CD4-positive, alpha-beta T cell treated with Interleukin-12 subunit alpha and Interleukin-12 subunit beta, for 1 hour (primary cell): ENCODE measurements at regions not wholly inside any gene's neighbourhood (a gene's known extent, or its start where the extent isn't known, plus 50 kb on each side); places are given as distances from the start of the nearest gene placed in this dataset.

Experiments used
- DNase-seq: peaks from one replicate; pipeline ENCODE4 v3.0.0-alpha.2; 2020

DNA sequence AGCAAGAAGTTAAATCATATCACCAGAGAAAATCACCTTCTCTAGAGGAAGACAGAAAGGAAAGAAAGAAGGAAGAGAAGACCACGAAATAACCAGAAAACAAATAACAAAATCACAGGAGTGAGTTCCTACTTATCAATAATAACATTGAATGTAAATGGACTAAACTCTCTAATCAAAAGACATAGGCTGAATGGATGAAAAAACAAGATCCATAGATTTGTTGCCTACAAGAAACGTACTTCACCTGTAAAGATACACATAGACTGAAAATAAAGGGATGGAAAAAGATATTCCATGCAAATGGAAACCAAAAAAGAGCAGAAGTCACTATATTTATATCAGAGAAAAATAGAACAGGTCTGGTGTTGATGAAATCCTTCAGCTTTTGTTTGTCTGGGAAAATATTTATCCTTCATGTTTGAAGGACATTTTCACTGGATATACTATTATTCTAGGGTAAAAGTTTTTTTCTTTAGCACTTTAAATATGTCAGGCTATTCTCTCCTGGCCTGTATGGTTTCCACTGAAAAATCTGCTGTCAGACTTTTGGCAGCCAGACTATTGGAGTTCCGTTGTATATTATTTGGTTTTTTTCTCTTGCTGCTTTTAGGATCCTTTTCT is 202.5 kb upstream of the DUSP10 start:
- DNase-seq, result no peak

- no peak for DNase-seq
These were observed 198.7 kb upstream of the DUSP10 start for GRCh38 chr1:221940631-221941030.

DNA sequence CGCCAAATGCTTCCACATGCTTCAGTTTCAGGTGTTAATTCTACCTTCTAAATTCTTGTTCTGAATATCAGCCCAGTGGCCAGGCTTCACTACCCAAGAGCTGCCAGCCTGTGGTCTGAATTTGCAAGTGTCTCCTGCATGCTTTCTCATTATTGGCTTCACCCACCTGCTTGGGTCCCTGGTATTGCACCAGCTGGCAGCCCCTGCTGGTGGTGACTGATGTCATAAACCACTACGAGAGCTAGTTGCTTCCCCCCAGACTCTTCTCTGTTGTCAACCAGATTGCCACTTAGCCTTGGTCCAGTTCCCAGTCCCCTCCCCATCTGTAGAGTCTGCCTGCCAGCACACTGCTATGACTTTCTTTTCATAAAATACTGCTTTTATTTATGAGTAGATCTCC is 197.7 kb upstream of the DUSP10 start:
- DNase-seq, result no peak

- DNase-seq, result no peak
These were observed 195.5 kb upstream of the DUSP10 start for GRCh38 chr1:221937155-221937953.

DNA sequence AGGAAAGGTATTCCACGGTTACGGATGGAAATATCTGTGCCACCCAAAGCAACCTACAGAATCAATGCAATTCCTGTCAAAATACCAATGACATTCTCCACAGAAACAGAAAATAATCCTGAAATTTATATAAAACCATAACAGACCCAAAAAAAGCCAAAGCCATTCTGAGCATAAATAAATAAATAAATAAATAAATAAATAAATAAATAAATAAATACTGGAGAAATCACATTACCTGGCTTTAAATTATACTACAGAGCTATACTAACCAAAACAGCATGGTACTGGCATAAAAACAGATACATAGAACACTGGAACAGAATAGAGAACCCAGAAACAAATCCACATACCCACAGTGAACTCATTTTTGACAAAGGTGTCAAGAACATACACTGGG is 191.9 kb upstream of the DUSP10 start:
- DNase-seq, result no peak

DNA sequence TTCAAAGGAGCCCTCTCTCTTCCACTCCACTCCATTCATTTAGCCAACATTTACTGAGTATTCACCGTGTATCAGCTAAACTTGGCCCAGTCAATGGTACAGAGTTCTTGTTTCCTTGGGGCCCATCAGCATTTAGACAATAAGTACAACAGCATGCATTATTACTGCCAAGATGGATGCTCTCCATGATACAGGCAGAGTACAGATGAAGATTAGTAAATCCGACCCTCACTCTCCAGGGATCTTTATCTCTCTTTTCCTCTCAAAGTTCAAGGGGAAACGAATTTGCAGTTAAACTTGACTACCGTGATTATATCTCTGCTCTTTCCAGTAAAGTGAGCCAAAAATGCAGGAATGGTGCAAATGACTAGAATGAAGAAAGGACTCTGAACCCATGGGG is 184.6 kb upstream of the DUSP10 start:
- DNase-seq, result no peak

- DNase-seq, result no peak
These were observed 184.1 kb upstream of the DUSP10 start for GRCh38 chr1:221925947-221926346.

- no peak for DNase-seq
These were observed 182.2 kb upstream of the DUSP10 start for GRCh38 chr1:221923929-221924598.

DNA sequence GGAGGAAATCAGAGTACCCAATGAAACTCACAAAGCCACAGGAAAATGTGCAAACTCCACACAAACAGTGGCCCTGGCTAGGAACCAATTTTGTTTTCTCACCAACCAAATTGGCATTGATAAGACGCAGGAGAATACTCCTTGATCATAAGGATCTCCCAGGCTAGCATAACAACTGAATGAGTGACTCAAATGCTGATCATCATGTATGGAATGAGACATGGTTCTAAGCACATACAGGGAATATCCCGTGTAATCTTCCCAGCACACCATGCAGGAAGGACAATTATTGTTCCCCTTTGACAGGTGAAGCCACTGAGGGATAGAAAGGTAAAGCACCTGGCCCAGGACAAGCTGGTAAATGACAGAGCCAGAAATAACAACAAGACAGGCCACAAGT is 180.0 kb upstream of the DUSP10 start:
- no peak for DNase-seq

GRCh38 chr1:221919743-221920142 is 177.9 kb upstream of the DUSP10 start:
- no peak for DNase-seq

GRCh38 chr1:221919341-221919740 is 177.5 kb upstream of the DUSP10 start:
- no peak for DNase-seq

GRCh38 chr1:221916176-221916575 is 174.3 kb upstream of the DUSP10 start:
- no peak for DNase-seq

DNA sequence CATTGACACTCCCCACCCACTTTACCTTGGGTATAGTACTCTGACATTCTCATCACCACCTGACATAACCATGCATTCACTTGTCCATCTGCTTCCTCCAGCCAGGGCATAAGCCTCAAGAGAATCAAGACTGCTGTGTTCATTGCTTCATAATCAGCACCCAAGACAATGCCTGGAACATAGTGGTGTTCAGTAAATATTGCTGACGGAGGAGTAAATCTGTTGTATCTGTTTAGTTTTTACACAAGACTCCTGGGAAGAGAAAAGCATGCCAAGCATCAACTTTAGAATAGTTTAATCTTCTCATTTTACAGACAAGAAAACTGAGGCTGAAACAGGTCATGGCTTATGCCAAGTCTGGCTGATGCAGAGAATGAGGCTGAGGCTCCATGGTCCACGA is 173.9 kb upstream of the DUSP10 start:
- DNase-seq, result no peak

DNA sequence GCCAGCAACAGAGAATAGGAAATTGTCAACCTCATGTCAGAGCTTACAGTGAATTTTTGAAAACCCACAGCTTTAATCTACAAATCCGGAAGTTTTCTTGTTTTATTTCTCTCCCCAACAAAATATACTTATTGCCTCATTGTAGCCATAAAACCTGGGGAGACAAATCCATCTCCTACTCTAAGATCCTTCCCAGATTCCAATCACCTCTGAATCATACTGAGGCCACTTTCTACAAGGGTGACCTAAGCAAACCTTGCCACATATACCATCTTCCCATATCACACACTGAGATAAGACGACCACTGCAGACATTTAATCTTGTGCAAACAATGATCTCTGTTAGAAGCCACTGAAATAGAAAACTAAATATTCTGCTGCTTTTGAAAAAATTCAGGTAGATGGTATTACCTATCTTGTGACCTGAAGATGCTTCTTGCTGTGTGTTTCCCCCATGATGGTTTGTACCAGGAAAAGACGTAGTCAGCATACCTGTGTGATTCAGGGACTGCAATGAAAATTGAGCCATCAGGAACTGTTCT is 171.5 kb upstream of the DUSP10 start:
- DNase-seq, result no peak

DNA sequence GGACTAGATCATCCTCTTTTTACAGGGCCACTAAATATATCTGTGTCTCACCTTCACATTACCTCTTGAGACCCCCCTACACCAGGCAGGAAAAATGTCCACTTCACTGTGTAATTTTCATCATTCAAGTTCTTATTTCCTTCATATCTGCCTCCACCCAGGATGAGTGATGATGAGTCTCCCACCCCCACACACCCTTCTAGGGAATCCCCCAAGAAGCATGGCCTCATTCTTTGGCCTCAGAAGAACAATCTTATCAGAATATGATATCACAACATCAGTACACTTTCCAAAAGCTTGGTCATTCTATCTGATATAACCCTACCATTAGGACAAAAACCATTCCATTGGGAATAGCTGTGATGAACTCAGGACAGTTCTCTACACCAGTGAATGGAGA is 170.3 kb upstream of the DUSP10 start:
- no peak for DNase-seq

GRCh38 chr1:221911714-221912113 is 169.8 kb upstream of the DUSP10 start:
- DNase-seq, result no peak

DNA sequence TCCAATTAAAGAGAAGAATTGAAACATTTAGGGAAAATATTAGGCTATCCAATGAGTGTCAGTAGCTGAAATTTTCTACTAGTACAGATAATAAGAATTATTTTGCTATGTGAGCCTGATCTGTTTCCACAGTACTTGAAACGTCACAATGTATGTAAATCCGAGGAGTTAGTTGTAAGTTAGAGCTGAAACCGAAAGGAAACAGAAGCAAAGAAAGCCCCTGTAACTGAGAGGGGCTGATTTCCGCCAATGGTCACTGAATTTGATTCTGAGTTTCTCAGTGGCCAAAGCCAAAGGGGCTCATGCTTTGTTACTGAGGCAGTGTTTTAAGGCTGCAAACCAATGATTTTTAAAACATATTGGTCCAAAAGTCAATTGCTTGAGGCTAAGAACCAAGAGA is 168.3 kb upstream of the DUSP10 start:
- no peak for DNase-seq

- DNase-seq, result no peak
These were observed 166.7 kb upstream of the DUSP10 start for GRCh38 chr1:221908573-221908972.

- DNase-seq, result no peak
These were observed 165.5 kb upstream of the DUSP10 start for GRCh38 chr1:221907166-221907932.

- no peak for DNase-seq
These were observed 163.9 kb upstream of the DUSP10 start for GRCh38 chr1:221905802-221906201.

DNA sequence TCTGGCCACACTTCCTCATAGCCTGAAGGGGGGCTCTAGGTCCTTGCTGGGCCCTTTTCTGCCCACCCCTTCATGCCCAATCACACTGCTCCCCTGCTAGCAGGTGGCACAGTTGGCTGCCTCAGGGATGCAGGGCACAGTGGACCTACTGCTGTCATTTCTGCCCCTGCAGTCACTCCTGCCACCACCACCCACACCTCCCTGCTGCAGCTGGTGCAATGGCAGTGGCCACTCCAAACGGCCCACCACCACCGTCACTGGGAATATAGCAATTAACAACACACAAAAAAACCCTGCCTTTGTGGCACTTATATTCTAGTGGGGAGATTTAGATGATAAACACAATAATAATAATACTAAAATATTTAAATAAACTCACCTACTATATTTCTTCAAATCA is 162.4 kb upstream of the DUSP10 start:
- no peak for DNase-seq

DNA sequence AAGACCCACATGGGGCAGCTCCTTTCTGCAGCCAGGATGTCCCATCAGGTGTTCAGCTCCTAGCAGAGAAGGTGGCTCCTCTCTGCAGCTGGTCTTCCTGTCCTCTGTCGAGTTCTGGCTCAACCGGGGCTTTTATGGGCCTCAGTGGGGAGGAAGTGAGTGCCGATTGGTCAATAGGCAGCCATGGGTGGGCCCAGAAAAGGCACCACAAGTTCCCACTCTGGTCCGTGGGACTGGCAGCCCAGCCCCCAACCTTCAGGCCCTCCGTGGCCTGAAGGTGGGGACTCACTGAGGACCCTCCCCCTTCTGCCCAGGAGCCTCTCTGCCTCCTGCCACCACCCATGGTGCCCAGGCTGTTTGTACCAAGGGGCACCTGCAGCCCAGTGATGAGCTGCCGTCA is 161.7 kb upstream of the DUSP10 start:
- no peak for DNase-seq

GRCh38 chr1:221902961-221903360 is 161.1 kb upstream of the DUSP10 start:
- no peak for DNase-seq
